Right cardiac atrium (tissue), 5 donors: ENCODE measurements at regions not wholly inside any gene's neighbourhood (a gene's known extent, or its start where the extent isn't known, plus 50 kb on each side); places are given as distances from the start of the nearest gene placed in this dataset.

Experiments used
- ATAC-seq, 2 donors: fragments of 200-7000 bp; cut with Tn5 transposase; one replicate each; pipeline versions ENCODE4 v1.8.0 to v1.9.1; 2020; ENCODE audit warnings: moderate library complexity in 2 of 2, mild to moderate bottlenecking in 1 of 2
- DNase-seq, 3 donors: peaks; one replicate each; pipeline ENCODE4 v3.0.0-alpha.2; 2020
- H3K27ac ChIP-seq: one replicate; pipeline ENCODE4 v1.5.1; 2013; ENCODE audit warnings: mild to moderate bottlenecking, low read length, control low read depth, moderate library complexity
- H3K27me3 ChIP-seq: one replicate; pipeline ENCODE4 v1.6.1; 2013; ENCODE audit not compliant: control insufficient read depth, insufficient read depth
- H3K4me1 ChIP-seq: one replicate; pipeline ENCODE4 v1.6.1; 2013; ENCODE audit warnings: low read length; ENCODE audit not compliant: control insufficient read depth, insufficient read depth
- H3K4me3 ChIP-seq: one replicate; pipeline ENCODE4 v1.5.1; 2013; ENCODE audit warnings: low read length, control low read depth
- H3K9me3 ChIP-seq: one replicate; pipeline ENCODE4 v1.6.1; 2013; ENCODE audit warnings: low read length; ENCODE audit not compliant: control insufficient read depth
- WGBS: extraction: QIAGEN DNeasy Blood & Tissue Kit; methylation state at CpG from one replicate; pipeline ENCODE4 v1.1.7; 2013; 5-methylcytosine and 5-hydroxymethylcytosine counted together
- intact Hi-C, 4 donors: fragments of 100-400 bp; cut with DNase I; formaldehyde crosslinking; loops; one replicate each; pipeline versions ENCODE4 v1.11.0 to v1.14.0; 2022 to 2023
- donor health status: healthy with polysubstance abuse.
- donor health status: DM: no; HTN: yes; CAD: no.
- donor health status: DM: no; HTN: no; CAD: no.
- donor health status: DM: no; HTN: yes; CAD: no; lungs with severe emphysema.
- donor health status: DM: yes; HTN: yes; CAD: no.

DNA sequence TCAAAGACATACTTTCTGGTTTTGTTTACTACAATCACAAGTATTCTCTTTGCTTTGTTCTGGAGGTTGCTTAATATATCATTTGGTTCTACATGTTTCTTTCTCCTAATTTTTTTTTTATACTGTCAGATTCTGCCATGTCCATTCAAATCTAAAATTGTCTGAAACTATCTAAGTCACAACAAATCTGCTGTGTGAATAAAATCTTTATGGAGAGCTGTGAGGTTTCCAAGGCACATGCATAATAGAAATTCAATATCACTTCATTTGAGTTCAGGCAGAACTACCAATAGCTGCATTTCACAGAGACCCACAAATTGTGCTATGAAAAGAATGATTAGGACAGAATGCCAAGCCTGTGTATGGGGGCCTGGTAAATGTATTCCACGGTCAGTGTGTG is 346.9 kb upstream of the ARRDC3 start:
- WGBS: 76% methylated on average over 1 of the region's 1 CpG
- Histone ChIP-seq H3K9me3 (no peaks in the 10 kb centered on the region), H3K27me3 (no peaks in the 10 kb centered on the region), H3K27ac (no peak overlapping the region), H3K4me1 (no peaks in the 10 kb centered on the region), H3K4me3 (no peak overlapping the region)
- intact Hi-C loops: no loop called here
- ATAC-seq: no peak
- DNase-seq: no peak

DNA sequence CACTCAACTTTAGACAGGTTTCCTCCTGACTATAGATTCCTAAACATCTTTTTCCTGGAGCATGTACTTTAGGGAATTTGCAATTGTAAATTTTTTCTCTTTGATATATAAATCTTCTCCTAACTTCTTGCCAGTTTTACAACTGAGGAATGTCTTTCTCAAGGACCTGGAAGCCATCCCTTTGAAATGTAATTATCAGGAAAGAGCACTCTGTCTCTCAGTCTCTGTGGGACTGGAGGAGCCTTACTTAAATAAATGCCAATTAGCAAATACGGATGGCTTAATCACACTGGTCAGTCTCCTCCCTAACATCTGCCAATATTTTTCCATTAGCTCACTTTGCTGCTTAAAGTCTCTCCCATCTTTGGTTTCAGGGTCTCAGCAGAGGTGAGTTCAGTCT is 344.3 kb upstream of the ARRDC3 start:
- H3K4me3 ChIP-seq: no peak overlapping the region
- no peaks in the 10 kb centered on the region for H3K4me1 ChIP-seq
- H3K9me3 ChIP-seq: no peaks in the 10 kb centered on the region
- intact Hi-C loops: no loop called here
- no peaks in the 10 kb centered on the region for H3K27me3 ChIP-seq
- ATAC-seq (no peak), DNase-seq (no peak)
- no peak overlapping the region for H3K27ac ChIP-seq
- 19% methylated on average over 1 of the region's 1 CpG for WGBS

DNA sequence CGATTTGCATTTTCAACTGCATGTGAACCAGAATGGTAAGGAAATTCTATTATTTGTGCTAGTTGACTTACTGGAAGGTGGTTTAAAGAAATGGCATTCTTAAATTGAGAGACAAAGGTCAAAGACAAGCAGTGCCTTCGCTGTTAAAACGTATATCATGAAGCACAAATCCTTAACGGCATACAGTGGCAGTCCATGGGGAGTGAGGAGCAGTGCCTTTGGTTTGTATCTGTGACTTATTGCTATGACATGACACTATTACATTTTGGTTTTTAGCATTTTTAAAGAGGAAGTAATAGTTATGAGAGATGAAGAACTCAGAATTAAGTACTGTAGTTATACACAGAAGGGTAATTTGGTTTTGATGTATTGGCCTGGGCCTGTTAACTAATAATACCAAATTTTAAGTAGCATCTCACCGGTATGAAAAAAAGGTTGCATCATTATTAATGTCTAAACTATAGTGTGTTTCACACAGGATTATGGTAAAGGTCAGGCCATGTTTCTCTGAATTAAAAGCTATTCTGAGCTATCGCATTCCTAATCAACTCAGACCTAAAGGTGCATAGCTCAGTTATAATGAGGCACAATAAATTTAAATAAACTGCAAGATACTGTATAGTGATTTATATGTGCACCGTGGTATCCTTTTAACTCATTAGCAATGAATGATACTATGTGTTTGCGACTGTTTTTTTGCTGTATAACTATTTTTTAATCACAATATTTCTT is 339.8 kb upstream of the ARRDC3 start:
- Histone ChIP-seq H3K27me3 (no peaks in the 10 kb centered on the region), H3K9me3 (no peaks in the 10 kb centered on the region), H3K27ac (no peak overlapping the region), H3K4me3 (no peak overlapping the region), H3K4me1 (no peaks in the 10 kb centered on the region)
- WGBS: 86% methylated on average over 8 of the region's 8 CpGs
- DNase-seq: no peak
- no peak for ATAC-seq
- intact Hi-C loops: no loop called here

DNA sequence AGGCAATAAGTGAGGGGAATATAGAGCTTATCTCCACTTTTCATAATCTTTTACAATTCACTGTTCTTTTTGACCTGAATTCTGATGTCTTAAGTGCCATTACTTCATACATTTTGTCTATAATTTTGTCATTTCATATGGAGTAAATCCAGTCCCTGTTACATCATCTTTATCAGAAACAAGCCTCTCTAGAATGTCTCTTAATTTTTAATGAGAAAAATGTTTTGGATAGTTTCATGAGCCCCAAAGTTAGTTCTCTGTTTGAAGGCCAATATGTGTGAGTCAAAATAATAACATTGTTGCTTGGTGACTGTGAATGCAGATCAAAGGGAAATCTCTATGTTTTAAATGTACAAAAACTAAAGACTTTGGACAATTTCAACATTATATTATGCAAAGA is 329.6 kb upstream of the ARRDC3 start:
- intact Hi-C loops: no loop called here
- Histone ChIP-seq H3K9me3 (no peaks in the 10 kb centered on the region), H3K27ac (no peak overlapping the region), H3K4me3 (no peak overlapping the region), H3K27me3 (no peaks in the 10 kb centered on the region), H3K4me1 (no peaks in the 10 kb centered on the region)
- ATAC-seq (no peak), DNase-seq (no peak)

DNA sequence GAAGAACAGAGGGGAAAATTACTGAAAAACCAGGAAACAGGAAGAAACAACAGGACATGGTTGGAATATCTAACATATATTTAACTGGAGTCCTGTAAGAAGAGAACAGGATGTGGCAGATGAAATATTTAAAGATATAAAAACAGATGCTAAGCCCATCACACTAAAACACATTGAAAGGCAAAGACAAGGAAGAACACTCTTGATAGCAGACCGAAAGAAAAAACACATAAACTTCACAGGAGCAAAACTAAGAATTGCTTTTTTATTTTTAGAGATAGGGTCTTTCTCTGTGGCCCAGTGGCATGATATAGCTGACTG is 324.4 kb upstream of the ARRDC3 start:
- no peak overlapping the region for H3K27ac ChIP-seq
- DNase-seq (no peak), ATAC-seq (no peak)
- H3K27me3 ChIP-seq: no peaks in the 10 kb centered on the region
- H3K4me1 ChIP-seq: no peaks in the 10 kb centered on the region
- intact Hi-C loops: no loop called here
- H3K4me3 ChIP-seq: no peak overlapping the region
- H3K9me3 ChIP-seq: no peaks in the 10 kb centered on the region
- WGBS: 48% methylated on average over 1 of the region's 1 CpG

DNA sequence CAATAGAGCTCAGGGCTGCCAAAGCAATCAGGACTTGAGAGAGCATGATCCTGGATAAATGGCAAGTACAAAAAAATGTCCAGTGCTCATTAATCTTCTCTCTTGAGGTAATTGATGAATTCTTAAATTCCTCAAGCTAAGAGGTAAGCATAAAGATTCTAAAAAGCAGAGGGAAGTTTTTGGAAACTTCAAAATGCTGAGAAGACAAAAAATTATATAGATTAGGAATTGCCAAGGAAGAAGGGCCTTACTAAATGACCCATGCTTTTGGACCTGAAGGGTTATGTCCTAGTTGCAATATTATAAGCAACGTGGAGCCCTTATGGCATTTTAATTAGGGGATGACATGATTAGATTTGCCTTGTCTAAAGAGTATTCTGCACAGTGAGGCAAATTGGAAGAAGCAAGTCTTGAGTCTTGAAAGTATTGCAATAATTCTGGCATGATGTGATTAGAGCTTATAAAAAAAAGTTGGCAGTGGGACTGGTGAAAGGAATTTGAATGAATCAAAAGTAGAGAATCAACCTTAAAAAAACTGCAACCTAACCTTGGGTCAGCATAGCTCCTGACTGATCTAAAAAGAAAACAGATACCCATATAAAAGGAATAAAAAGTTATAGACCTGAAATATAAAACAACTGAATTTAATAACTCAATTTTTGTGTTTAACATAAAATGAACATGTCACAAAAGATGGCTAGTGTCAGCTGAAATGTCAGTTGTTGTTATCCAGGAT is 323.8 kb upstream of the ARRDC3 start:
- DNase-seq (no peak), ATAC-seq (no peak)
- Histone ChIP-seq H3K4me3 (no peak overlapping the region), H3K9me3 (no peaks in the 10 kb centered on the region), H3K27me3 (no peaks in the 10 kb centered on the region), H3K27ac (no peak overlapping the region), H3K4me1 (no peaks in the 10 kb centered on the region)
- intact Hi-C loops: no loop called here
- 12% methylated on average over 1 of the region's 1 CpG for WGBS

DNA sequence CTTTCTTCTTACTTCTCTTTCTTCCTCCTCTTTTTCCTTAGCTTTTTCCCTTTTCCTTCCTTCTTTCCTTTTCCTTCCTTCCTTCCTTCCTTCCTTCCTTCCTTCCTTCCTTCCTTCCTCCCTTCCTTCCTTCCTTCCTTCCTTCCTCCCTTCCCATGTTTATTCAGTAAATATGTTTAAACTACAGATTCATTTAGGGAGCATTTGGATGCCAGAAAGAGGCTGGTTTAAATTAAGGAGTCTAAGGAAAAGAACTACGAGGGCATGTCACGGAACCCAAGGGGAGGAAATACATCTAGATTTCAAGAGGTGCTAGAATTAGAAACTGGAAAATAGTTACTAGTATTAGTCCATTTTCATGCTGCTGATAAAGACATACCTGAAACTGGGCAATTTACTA is 320.0 kb upstream of the ARRDC3 start:
- intact Hi-C loops: no loop called here
- DNase-seq (no peak), ATAC-seq (no peak)
- Histone ChIP-seq H3K4me3 (no peak overlapping the region), H3K27ac (no peak overlapping the region), H3K9me3 (no peaks in the 10 kb centered on the region), H3K4me1 (no peaks in the 10 kb centered on the region), H3K27me3 (no peaks in the 10 kb centered on the region)
- 89% methylated on average over 2 of the region's 2 CpGs for WGBS

DNA sequence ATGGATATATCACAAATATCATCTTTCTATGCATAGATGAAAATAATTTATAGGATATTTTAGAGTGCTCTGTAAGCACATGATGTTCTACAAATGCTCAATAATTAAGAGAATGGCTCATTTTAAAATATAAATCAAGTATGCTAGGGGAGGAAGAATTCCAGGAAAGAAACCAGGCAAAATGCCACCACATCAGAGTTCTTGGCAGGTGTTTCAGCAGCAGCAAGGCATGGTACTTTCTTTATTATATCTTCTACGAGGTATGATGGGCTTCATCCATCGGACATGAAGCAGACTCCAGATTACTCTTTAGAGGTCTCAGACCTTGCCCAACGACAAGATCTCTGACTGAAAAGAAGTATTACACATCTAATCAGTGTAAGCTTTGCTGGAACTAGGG is 316.3 kb upstream of the ARRDC3 start:
- Histone ChIP-seq H3K27ac (no peak overlapping the region), H3K4me3 (no peak overlapping the region), H3K4me1 (no peaks in the 10 kb centered on the region), H3K27me3 (no peaks in the 10 kb centered on the region), H3K9me3 (no peaks in the 10 kb centered on the region)
- no peak for ATAC-seq
- DNase-seq: no peak
- intact Hi-C loops: no loop called here
- 76% methylated on average over 3 of the region's 3 CpGs for WGBS

DNA sequence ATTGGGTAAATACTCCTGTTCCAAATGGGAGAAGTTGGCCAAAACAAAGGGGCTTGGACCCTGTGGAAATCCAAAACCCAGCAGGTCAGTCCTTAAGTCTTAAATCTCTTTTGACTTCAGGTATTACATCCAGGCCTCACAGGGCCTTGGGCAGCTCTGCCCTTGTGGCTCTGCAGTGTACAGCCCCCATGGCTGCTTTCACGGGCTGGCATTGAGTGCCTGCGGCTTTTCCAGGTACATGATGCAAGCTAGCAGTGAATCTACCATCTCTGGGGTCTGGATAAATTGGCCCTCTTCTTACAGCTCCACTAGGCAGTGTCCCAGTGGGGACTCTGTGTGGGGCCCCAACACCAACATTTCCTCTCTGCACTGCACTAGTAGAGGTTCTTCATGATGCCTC is 308.5 kb upstream of the ARRDC3 start:
- WGBS: 88% methylated on average over 2 of the region's 2 CpGs
- DNase-seq (no peak), ATAC-seq (no peak)
- intact Hi-C loops: no loop called here
- no peak overlapping the region for H3K4me3 ChIP-seq
- H3K27me3 ChIP-seq: no peaks in the 10 kb centered on the region
- peaks cover 2% of the 10 kb centered on the region for H3K9me3 ChIP-seq
- H3K4me1 ChIP-seq: no peaks in the 10 kb centered on the region
- H3K27ac ChIP-seq: no peak overlapping the region

DNA sequence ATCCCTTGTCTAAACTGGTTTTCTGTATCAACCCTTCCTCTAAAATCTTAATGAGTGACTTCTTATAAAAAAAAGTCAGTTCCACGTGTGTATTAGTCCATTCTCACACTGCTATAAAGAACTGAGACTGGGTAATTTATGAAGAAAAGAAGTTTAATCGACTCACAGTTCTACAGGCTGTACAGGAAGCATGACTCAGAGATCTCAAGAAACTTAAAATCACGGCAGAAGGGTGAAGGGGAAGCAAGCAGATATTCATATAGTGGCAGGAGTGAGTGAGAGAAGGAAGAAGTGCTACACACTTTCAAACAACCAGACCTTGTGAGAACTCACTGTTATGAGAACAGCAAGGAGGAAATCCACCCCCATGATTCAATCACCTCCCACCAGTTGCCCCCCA is 307.8 kb upstream of the ARRDC3 start:
- Histone ChIP-seq H3K4me1 (no peaks in the 10 kb centered on the region), H3K27ac (no peak overlapping the region), H3K4me3 (no peak overlapping the region), H3K27me3 (no peaks in the 10 kb centered on the region), H3K9me3 (peaks cover 2% of the 10 kb centered on the region)
- intact Hi-C loops: no loop called here
- ATAC-seq (no peak), DNase-seq (no peak)
- WGBS: 60% methylated on average over 3 of the region's 3 CpGs

DNA sequence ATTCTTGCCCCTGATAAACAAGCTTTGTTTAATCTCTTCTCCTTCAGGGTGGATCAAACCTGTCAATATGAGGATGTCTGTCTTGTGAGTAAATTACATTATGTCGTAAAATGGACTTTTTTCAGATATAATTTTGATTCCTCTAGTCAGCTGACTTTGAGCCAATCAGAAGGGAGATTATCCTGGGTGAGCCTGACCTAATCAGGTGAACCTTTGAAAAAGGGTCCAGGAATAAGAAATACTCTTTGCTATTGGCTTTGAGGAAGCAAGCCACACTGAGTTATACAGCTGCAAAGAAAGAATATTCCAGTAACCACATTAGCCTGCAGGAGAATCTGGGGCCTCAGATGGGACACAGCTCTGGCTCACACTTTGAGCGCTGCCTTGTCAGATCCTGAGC is 304.3 kb upstream of the ARRDC3 start:
- H3K4me3 ChIP-seq: no peak overlapping the region
- ATAC-seq (no peak), DNase-seq (no peak)
- no peaks in the 10 kb centered on the region for H3K4me1 ChIP-seq
- WGBS: 79% methylated on average over 2 of the region's 2 CpGs
- H3K9me3 ChIP-seq: peaks cover 2% of the 10 kb centered on the region
- H3K27me3 ChIP-seq: no peaks in the 10 kb centered on the region
- no peak overlapping the region for H3K27ac ChIP-seq
- intact Hi-C loops: no loop called here

DNA sequence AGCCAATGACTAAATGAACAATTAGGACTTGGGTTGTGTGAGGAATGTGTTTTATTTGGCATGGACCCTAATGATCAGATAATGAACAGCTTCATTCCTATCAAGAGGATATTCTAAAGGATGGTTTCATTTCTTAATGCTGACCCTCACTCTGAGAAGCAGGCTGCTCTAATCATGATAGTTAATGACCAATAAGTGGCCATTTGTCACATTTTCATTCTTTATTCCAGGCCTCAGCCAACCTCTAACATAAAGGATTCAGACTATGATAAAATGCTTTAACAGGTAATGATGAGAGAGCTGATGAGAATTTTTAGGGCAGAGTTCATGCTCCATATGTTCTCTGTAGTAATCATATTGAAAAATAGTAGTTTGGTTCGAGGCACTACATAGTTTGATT is 301.5 kb upstream of the ARRDC3 start:
- Histone ChIP-seq H3K27ac (no peak overlapping the region), H3K27me3 (no peaks in the 10 kb centered on the region), H3K9me3 (no peaks in the 10 kb centered on the region), H3K4me1 (no peaks in the 10 kb centered on the region), H3K4me3 (no peak overlapping the region)
- WGBS: 85% methylated on average over 1 of the region's 1 CpG
- intact Hi-C loops: no loop called here
- ATAC-seq (no peak), DNase-seq (no peak)
